ENCODE measurements at regions not wholly inside any gene's neighbourhood (a gene's known extent, or its start where the extent isn't known, plus 50 kb on each side); places are given as distances from the start of the nearest gene placed in this dataset.

GRCh38 chr2:241959751-241960269, 90.3 kb downstream of the RTP5 start:
- no peak for TF ChIP-seq POLR2AphosphoS5 (IDR thresholded peaks at IDR 0.05; ENCODE audit: low read depth, low read length)
- TF ChIP-seq TAF1 (IDR thresholded peaks at IDR 0.05; ENCODE audit: borderline replicate concordance, insufficient read depth, low read length) = no peak
- TF ChIP-seq, protein P1, sequence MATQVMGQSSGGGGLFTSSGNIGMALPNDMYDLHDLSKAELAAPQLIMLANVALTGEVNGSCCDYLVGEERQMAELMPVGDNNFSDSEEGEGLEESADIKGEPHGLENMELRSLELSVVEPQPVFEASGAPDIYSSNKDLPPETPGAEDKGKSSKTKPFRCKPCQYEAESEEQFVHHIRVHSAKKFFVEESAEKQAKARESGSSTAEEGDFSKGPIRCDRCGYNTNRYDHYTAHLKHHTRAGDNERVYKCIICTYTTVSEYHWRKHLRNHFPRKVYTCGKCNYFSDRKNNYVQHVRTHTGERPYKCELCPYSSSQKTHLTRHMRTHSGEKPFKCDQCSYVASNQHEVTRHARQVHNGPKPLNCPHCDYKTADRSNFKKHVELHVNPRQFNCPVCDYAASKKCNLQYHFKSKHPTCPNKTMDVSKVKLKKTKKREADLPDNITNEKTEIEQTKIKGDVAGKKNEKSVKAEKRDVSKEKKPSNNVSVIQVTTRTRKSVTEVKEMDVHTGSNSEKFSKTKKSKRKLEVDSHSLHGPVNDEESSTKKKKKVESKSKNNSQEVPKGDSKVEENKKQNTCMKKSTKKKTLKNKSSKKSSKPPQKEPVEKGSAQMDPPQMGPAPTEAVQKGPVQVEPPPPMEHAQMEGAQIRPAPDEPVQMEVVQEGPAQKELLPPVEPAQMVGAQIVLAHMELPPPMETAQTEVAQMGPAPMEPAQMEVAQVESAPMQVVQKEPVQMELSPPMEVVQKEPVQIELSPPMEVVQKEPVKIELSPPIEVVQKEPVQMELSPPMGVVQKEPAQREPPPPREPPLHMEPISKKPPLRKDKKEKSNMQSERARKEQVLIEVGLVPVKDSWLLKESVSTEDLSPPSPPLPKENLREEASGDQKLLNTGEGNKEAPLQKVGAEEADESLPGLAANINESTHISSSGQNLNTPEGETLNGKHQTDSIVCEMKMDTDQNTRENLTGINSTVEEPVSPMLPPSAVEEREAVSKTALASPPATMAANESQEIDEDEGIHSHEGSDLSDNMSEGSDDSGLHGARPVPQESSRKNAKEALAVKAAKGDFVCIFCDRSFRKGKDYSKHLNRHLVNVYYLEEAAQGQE (IDR thresholded peaks at IDR 0.05; ENCODE audit: insufficient read depth in 1 of 2, low read depth in 2 of 2, low read length in 2 of 2) = no peak
- no peak for TF ChIP-seq SIN3A (IDR thresholded peaks at IDR 0.05; ENCODE audit: borderline replicate concordance, insufficient read depth, low read length)
- no peak for TF ChIP-seq FOXP2 (optimal IDR thresholded peaks at IDR 0.05; ENCODE audit: borderline replicate concordance, extremely low read depth, extremely low read length, insufficient read depth)

GRCh38 chr2:241961454-241961853, 91.9 kb downstream of the RTP5 start:
- TF ChIP-seq SIN3A (IDR thresholded peaks at IDR 0.05; ENCODE audit: borderline replicate concordance, insufficient read depth, low read length) (no peak), POLR2AphosphoS5 (IDR thresholded peaks at IDR 0.05; ENCODE audit: low read depth, low read length) (no peak), FOXP2 (optimal IDR thresholded peaks at IDR 0.05; ENCODE audit: borderline replicate concordance, extremely low read depth, extremely low read length, insufficient read depth) (no peak), TAF1 (IDR thresholded peaks at IDR 0.05; ENCODE audit: borderline replicate concordance, insufficient read depth, low read length) (no peak)
- TF ChIP-seq, protein P1 (IDR thresholded peaks at IDR 0.05; ENCODE audit: insufficient read depth in 1 of 2, low read depth in 2 of 2, low read length in 2 of 2) = no peak

GRCh38 chr2:241964133-241964532, 94.6 kb downstream of the RTP5 start:
- no peak for TF ChIP-seq SIN3A (IDR thresholded peaks at IDR 0.05; ENCODE audit: borderline replicate concordance, insufficient read depth, low read length)
- no peak for TF ChIP-seq TAF1 (IDR thresholded peaks at IDR 0.05; ENCODE audit: borderline replicate concordance, insufficient read depth, low read length)
- TF ChIP-seq FOXP2 (optimal IDR thresholded peaks at IDR 0.05; ENCODE audit: borderline replicate concordance, extremely low read depth, extremely low read length, insufficient read depth) = no peak
- TF ChIP-seq, protein P1 (IDR thresholded peaks at IDR 0.05; ENCODE audit: insufficient read depth in 1 of 2, low read depth in 2 of 2, low read length in 2 of 2) = no peak
- no peak for TF ChIP-seq POLR2AphosphoS5 (IDR thresholded peaks at IDR 0.05; ENCODE audit: low read depth, low read length)

GRCh38 chr2:241965931-241966412, 96.4 kb downstream of the RTP5 start:
- TF ChIP-seq SIN3A (IDR thresholded peaks at IDR 0.05; ENCODE audit: borderline replicate concordance, insufficient read depth, low read length) (0 out of 2 replicates have a peak, but pooled peaks have one; percentile 48), FOXP2 (optimal IDR thresholded peaks at IDR 0.05; ENCODE audit: borderline replicate concordance, extremely low read depth, extremely low read length, insufficient read depth) (peak; percentile 59)
- TF ChIP-seq, protein P1 (IDR thresholded peaks at IDR 0.05; ENCODE audit: insufficient read depth in 1 of 2, low read depth in 2 of 2, low read length in 2 of 2) = no peak
